GM18508 (cell line): ENCODE measurements at regions not wholly inside any gene's neighbourhood (a gene's known extent, or its start where the extent isn't known, plus 50 kb on each side); places are given as distances from the start of the nearest gene placed in this dataset.
"Not testable (repeated sequence)": the region's sequence is repeated elsewhere in the genome, so short reads cannot be mapped to it uniquely, and the experiment has no call there.

Source experiments
- ATAC-seq: cut with Tn5 transposase; IDR thresholded peaks from one replicate; pipeline ENCODE4 v1.9.1; 2021; ENCODE audit warnings: moderate number of reproducible peaks; ENCODE audit not compliant: insufficient read depth, unreplicated experiment

DNA sequence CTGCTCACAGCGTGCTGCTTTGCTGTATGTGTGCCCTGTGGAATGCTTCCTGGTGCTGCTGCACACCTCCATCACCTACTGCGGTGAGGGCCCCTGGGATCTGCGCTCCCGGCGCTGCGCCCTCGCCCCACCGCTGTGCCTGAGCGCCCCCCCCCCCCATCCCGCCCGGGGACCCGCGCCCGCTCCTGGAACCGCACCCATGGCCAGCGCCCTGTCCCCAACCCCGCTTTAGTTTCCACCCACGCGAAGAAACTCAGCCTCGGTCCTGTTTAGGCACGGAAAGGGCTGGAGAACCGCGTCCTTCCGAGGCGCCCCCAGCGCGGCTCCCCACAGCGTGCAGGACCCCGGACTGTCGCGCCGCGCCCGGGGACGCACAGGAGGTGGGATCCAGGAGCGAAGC, 265.5 kb downstream of the POTEB3 start:
- ATAC-seq: not testable (repeated sequence)

DNA sequence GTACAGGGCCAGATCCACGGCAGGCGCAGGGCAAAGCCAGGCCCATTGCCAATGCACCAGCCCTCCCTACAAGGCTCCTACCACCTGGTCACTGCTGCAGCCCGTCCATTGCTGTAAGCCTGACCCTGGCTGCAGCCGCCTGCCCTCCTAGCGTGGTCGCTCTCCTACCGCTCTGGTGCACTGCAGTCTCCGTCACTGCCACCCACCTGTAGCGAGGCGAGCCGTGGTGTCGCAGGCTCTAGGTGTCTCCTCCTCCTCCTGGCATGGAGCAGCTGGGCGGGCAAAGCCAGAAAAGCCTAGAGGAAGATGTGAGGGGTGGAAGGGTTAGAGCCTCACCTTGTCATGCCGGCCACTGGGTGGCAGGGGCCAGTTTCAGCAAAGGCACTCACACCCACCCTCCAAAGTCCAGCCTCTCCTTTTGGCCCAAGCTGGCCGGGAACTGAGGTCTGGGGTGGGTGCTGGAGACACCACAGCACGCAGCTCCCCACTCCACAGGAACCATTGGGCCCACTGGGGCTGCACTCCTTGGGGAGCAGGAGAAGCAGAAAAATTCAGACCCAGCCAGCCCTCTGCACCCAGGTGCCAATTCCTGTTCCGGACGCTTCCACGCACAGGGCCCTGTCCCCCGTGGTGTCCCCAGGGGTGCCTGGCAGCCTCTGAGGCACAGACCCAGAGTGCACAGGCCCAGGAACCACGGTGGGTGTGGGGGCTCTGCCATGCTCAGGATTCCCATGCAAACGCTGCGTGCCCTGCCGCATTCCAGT, 285.3 kb upstream of the POTEB2 start:
- not testable (repeated sequence) for ATAC-seq

DNA sequence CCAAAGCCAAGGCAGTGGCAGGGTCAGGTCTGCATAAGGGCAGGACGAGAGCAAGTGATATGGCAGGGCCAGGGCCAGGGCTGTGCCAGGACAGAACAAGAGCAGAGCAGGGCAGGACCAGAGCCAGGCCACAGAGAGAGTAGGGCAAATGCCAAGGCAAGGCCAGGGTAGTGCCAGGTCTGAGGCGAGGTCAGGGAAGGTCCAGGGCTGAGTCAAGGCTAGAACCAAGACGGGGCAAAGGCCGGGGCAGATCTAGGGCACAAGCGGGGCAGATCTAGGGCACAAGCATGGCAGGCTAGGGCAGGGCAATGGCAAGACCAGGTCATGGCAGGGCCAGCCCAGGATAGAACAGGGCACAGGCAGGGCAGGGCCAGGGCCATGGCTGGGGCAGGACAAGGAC, 282.0 kb upstream of the POTEB2 start:
- not testable (repeated sequence) for ATAC-seq

DNA sequence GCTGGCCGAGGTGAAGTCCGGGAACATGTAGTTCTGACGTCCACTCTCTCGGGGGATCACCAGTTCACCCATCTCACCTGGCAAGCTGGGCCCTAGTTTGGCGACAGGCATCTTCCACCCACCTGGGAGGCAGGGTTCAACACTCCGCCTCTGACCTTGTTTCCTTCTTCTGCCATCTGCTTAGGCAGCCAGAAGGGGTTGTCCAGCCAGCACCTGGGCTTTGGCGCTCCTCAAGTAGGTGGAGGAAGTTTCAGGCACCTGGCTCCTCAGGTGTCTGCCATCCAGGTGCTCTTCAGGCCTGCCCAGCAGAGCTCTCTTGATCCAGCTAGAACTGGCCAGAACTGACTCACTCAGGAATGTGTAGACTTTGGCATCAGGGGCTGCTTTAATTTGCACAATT, 267.8 kb upstream of the POTEB2 start:
- ATAC-seq: not testable (repeated sequence)

DNA sequence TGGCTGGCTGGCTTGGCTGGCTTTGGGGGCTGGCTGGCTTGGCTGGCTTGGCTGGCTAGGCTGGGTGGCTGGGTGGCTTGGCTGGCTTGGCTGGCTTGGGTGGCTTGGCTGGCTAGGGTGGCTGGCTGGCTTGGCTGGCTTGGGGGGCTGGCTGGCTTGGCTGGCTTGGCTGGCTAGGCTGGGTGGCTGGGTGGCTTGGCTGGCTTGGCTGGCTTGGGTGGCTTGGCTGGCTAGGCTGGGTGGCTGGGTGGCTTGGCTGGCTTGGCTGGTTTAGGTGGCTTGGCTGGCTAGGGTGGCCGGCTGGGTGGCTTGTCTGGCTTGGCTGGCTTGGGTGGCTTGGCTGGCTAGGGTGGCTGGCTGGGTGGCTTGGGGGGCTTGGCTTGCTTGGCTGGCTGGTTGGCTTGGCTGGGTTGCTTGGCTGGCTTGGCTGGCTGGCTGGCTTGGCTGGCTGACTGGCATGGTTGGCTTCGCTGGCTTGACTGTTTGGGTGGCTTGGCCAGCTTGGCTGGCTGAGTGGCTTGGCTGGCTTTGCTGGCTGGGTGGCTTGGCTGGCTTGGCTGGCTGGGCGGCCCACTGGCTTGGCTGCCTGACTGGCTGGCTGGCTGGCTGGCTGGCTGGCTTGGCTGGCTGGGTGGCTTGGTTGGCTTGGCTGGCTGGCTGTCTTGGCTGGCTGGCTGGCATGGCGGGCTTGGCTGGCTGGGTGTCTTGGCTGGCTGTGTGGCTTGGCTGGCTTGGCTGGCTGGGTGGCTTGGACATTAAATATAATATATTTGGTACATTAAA, 246.3 kb upstream of the POTEB2 start:
- not testable (repeated sequence) for ATAC-seq

DNA sequence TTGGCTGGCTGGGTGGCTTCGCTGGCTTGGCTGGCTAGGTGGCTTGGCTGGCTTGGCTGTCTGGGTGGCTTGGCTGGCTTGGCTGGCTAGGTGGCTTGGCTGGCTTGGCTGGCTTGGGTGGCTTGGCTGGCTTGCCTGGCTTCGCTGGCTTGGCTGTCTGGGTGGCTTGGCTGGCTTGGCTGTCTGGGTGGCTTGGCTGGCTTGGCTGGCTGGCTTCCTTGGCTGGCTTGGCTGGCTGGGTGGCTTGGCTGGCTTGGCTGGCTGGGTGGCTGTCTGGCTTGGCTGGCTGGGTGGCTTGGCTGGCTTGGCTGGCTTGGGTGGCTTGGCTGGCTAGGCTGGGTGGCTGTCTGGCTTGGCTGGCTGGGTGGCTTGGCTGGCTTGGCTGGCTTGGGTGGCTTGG, 245.7 kb upstream of the POTEB2 start:
- not testable (repeated sequence) for ATAC-seq

DNA sequence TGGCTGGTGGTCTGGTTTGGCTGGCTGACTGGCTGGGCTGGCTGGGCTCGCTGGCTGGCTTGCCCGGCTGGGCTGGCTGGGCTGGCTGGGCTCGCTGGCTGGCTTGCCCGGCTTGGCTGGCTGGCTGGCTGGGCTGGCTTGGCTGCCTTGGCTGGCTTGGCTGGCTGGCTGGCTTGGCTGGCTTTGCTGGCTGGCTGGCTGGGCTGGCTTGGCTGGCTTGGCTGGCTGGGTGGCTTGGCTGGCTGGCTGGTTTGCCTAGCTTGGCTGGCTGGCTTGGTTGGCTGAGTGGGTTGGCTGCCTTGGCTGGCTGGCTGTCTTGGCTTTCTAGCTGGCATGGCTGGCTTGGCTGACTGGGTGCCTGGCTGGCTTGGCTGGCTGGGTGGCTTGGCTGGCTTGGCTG, 245.1 kb upstream of the POTEB2 start:
- not testable (repeated sequence) for ATAC-seq

DNA sequence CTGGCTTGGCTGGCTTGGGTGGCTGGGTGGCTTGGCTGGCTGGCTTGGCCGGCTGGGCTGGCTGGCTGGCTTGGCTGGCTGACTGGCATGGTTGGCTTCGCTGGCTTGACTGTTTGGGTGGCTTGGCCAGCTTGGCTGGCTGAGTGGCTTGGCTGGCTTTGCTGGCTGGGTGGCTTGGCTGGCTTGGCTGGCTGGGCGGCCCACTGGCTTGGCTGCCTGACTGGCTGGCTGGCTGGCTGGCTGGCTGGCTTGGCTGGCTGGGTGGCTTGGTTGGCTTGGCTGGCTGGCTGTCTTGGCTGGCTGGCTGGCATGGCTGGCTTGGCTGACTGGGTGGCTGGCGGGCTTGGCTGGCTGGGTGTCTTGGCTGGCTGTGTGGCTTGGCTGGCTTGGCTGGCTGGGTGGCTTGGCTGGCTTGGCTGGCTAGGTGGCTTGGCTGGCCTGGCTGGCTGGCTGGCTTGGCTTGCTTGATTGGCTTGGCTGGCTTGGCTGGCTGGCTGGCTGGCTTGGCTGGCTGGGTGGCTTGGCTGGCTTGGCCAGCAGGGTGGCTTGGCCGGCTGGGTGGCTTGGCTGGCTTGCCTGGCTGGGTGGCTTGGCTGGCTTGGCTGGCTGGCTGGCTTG, 244.2 kb upstream of the POTEB2 start:
- not testable (repeated sequence) for ATAC-seq

DNA sequence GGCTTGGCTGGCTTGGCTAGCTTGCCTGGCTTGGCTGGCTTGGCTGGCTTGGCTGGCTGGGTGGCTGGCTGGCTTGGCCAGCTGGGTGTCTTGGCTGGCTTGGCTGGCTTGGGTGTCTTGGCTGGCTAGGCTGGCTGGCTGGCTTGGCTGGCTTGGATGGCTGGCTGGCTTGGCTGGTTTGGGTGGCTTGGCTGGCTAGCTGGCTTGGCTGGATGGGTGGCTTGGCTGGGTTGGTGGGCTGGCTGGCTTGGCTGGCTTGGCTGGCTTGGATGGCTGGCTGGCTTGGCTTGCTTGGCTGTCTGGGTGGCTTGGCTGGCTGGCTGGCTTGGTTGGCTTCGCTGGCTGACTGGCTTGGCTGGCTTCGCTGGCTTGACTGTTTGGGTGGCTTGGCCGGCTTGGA, 242.3 kb upstream of the POTEB2 start:
- not testable (repeated sequence) for ATAC-seq

DNA sequence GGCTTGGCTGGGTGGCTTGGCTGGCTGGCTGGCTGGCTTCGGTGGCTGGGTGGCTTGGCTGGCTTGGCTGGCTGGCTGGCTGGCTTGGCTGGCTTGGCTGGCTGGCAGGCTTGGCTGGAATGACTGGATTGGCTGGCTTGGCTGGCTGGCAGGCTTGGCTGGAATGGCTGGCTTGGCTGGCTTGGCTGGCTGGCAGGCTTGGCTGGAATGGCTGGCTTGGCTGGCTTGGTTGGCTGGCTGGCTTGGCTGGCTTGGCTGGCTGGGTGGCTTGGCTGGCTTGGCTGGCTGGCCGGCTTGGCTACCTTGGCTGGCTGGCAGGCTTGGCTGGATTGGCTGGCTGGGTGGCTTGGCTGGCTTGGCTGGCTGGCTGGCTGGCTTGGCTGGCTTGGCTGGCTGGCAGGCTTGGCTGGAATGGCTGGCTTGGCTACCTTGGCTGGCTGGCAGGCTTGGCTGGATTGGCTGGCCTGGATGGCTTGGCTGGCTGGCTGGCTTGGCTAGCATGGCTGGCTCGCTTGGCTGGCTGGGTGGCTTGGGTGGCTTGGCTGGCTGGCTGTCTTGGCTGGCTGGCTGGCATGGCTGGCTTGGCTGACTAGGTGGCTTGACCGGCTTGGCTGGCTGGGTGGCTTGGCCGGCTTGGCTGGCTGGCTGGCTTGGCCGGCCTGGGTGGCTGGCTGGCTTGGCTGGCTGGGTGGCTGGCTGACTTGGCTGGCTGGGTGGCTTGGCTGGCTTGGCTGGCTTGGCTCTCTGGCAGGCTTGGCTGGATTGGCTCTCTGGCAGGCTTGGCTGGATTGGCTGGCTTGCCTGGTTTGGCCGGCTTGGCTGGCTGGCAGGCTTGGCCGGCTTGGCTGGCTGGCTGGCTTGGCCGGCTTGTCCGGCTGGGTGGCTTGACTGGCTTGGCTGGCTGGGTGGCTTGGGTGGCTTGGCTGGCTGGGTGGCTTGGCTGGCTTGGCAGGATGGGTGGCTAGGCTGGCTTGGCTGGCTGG, 241.6 kb upstream of the POTEB2 start:
- ATAC-seq: not testable (repeated sequence)

DNA sequence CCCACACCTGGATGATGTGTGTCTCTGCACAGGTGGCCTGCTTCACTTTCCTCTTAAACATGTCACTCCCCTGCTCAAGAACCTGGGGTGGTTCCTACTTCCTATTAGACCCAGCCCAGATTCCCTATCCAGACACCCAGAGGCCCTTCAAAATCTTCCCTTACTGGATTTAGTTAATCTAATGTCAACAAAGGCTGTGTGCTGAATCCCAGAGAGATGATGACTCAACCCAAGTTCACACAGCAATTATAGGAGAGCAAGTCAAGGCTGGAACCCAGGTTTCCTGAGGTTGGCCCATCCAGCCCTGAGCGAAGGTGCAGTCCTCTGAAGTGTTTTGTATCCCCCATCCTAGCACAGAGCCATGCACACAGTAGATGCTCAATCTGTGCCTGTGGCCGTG, 230.5 kb upstream of the POTEB2 start:
- ATAC-seq: not testable (repeated sequence)

DNA sequence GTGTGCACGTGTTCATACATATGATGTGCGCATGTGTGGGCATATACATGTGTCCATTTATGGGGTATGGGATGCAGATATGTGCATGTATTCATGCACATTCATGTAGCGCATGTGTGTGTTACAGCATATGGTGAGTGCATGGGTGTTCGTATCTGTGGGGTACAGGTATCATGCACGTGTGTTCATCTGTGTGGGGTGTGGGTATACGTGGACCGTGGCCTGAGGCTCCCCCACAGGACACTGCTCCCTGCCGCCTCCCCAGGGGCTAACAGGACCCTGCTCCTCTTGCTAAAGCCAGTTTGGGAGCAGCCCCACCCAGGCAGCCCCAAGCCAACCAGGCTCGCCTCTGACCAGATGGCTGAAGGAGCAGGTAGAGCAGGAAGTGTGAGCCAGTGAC, 213.4 kb upstream of the POTEB2 start:
- not testable (repeated sequence) for ATAC-seq

DNA sequence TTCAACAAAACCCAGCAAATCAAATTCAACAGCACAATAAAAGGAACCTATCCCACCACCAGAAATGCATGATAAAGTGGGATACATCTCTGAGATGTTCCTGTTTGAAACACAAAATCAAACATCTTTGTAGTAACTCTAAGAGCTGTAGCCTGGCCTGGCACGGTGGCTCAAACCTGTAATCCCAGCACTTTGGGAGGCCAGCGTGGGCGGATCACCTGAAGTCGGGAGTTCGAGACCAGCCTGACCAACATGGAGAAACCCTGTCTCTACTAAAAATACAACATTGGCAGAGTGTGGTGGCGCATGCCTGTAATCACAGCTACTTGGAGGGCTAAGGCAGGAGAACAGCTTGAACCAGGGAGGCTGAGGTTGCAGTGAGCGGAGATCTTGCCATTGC, 202.8 kb upstream of the POTEB2 start:
- not testable (repeated sequence) for ATAC-seq

DNA sequence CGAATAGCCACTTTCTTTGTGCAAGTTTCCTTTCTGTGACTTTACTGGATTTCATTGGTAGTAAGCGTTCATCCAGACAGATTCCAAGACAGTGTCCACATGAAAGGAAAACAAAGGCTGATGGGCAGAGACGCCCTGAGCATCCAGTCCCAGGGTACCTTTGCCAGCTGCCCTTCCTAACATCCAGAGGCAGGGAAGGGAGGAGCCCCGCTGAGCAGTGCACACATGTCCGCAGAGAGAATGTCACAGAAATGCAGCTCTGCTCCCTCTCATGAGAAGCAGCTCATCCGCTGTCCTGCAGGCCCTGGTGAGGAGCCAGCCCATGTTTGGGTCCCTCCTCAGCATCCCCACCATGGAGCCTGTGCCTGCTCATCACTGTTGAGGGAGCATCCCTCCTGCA, 197.4 kb upstream of the POTEB2 start:
- not testable (repeated sequence) for ATAC-seq

DNA sequence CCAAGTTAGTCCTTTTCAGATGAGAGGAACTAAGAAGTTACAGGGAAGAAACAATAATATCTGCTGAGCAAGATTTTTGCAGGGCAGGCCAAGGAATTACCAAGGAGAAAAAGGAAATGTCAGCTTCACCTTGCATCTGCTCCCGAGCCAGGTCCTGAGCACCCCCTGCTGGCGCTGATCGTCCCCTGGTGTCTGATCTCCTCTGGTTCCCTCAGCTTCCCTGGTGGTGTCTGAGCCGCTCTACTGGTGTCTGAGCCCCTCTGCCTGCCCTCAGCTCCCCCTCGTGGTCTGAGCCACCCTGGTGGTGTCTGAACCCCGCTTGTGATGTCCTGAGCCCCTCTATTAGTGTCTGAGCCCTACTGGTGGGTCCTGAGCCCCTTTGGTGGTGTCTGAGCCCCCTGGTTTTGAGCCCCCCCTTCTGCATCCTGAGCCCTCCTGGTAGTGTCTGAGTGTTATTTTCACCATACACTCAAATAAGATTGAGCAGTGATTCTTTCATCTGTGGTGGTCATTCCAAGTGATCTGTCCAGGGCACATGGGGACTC, 196.6 kb upstream of the POTEB2 start:
- not testable (repeated sequence) for ATAC-seq

DNA sequence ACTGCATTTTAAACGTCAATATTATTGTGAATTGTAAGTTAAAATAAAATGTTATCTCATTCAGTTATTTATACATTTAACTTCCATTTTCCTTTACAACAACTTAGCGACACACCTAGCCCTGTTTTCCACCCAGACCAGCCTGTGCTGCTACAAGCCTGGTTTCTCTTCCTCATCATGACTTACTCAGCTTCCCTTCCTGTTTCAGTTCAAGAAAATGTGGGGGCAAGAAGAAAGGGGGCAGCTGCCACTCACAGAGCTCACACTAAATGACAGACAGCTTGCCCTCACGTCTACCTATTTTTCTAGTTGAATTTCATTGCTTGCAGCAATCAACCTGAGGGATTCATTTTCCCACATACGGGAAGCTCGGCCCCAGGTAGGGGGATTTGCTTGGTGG, 185.8 kb upstream of the POTEB2 start:
- ATAC-seq: not testable (repeated sequence)

DNA sequence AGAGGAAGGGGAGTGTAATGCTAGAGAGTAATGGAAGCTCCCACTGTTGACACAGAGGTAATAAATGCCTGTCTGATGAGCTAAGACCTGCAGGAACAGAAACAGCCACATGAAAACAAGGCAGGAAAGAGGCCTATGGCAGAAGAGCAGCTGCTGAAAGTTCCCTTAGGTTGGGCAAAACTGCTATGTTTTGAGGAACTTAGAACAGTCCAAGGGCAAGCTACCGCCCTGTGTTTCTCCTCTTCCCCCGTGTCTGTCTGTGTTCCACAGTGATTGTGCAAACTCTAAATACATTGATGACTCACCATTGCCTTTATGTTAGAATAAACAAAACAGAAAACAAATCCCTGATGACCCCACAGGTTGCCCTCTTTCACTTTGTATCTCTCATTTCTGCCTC, 165.6 kb upstream of the POTEB2 start:
- not testable (repeated sequence) for ATAC-seq

DNA sequence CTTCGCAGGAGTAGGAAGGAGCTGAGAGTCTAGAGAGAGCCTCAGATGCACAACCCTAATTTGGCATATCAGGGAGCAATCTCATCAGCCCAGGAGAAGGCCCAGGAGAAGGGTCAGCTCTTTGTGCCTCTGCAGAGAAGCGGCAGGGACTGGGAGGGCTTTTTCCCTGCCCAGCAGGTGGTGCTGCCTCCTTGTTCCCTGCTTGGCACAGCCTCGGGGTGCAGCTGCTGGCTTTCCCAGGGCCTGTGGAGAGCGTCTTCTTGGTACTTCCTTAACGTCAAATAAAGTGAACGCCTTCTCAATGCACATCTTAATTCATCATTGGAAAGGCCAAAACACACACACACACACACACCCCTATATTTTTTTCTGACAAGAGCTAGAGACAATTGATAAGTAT, 162.9 kb upstream of the POTEB2 start:
- ATAC-seq: not testable (repeated sequence)

DNA sequence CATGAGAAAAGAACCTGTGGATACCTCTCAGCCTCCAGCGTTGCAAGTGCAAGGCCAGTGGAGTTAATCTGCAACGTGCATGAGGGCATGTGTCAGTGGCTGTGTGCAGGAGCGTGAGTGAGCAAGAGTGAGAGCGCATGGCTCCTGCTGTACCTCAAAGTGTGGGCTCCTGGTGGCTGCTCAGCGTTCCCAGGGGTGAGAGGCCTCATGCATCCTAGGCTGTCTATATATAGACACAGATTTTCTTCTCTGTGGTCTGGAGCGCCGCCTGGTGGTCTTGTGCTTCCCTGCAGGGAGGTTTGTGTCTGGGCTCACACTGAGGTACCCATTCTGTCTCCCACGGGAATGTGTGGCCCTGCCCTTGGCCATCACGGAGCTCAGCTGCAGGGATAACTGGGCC, 161.8 kb upstream of the POTEB2 start:
- not testable (repeated sequence) for ATAC-seq

DNA sequence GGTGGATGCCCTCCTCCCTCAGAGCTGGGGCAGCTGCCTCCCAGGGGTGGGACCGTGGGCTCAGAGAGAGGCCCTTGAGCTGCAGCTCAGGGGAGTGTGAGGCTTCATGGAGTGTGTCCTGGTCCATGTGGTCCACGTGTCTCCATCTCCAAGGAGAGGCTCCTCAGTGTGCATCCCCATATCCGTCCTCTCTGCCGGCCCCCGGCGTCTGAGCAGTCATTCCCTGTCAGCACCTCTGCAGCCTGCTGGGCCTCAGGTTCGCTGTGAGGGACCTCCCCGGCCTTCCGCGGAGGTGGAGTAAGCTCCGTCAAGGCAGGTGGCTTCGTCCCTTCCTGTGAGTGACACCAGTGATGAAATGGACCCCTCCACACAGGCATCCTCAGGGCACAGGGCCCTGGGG, 160.7 kb upstream of the POTEB2 start:
- ATAC-seq: not testable (repeated sequence)
